HFFc6 (cell line): ENCODE measurements at regions not wholly inside any gene's neighbourhood (a gene's known extent, or its start where the extent isn't known, plus 50 kb on each side); places are given as distances from the start of the nearest gene placed in this dataset.

Source experiments
- DNase-seq: peaks from one replicate; pipeline ENCODE4 v3.0.0-alpha.2; 2018
- H3K27ac Mint-ChIP-seq: 2 replicates; pipeline ENCODE4 v1.8.0; 2020; ENCODE audit warnings: mild to moderate bottlenecking, mixed read lengths
- H3K27me3 Mint-ChIP-seq: 2 replicates; pipeline ENCODE4 v1.8.0; 2021; ENCODE audit warnings: mild to moderate bottlenecking, moderate library complexity, mixed read lengths; ENCODE audit not compliant: insufficient read depth
- H3K36me3 Mint-ChIP-seq: 2 replicates; pipeline ENCODE4 v1.8.0; 2021; ENCODE audit warnings: low read depth, mixed read lengths
- H3K4me1 Mint-ChIP-seq: 2 replicates; pipeline ENCODE4 v1.8.0; 2020; ENCODE audit warnings: low read depth, mixed read lengths
- H3K4me3 Mint-ChIP-seq: 2 replicates; pipeline ENCODE4 v1.8.0; 2020; ENCODE audit warnings: mild to moderate bottlenecking, moderate library complexity, mixed read lengths
- H3K9me3 Mint-ChIP-seq: 2 replicates; pipeline ENCODE4 v1.8.0; 2020; ENCODE audit warnings: mild to moderate bottlenecking, mixed read lengths
- TF ChIP-seq, protein P1 (sequence below): fragments of 200-600 bp; sonication (generic); IDR thresholded peaks from 2 replicates; pipeline ENCODE4 v1.5.0; 2021; ENCODE audit warnings: antibody characterized with exemption, mild to moderate bottlenecking

DNA sequence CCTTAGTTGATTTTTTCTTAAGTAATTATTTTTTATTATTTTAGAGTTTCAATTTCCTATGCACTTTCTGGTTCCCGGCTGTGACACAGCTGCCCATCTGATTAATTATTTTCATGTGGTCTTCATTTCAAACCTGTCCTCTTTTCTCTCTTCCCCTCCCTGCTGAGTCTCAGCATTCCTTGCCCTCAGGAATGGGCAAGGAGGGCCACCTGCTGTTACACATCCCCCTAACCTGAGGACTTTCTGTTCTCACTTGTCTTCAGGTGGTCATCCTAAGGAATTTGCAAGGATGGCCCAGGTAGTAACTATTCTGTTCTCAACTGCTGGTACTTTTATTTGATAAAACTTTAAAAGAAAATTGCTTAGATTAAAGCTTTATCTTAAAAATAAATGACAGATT, 545.0 kb downstream of the OTOL1 start:
- H3K4me1 Mint-ChIP-seq = no peaks in the 10 kb centered on the region
- no peaks in the 10 kb centered on the region for H3K27me3 Mint-ChIP-seq
- no peak overlapping the region for H3K27ac Mint-ChIP-seq
- H3K9me3 Mint-ChIP-seq = no peaks in the 10 kb centered on the region
- DNase-seq = no peak
- H3K36me3 Mint-ChIP-seq = no peaks in the 10 kb centered on the region
- H3K4me3 Mint-ChIP-seq = no peak overlapping the region
- TF ChIP-seq, protein P1, sequence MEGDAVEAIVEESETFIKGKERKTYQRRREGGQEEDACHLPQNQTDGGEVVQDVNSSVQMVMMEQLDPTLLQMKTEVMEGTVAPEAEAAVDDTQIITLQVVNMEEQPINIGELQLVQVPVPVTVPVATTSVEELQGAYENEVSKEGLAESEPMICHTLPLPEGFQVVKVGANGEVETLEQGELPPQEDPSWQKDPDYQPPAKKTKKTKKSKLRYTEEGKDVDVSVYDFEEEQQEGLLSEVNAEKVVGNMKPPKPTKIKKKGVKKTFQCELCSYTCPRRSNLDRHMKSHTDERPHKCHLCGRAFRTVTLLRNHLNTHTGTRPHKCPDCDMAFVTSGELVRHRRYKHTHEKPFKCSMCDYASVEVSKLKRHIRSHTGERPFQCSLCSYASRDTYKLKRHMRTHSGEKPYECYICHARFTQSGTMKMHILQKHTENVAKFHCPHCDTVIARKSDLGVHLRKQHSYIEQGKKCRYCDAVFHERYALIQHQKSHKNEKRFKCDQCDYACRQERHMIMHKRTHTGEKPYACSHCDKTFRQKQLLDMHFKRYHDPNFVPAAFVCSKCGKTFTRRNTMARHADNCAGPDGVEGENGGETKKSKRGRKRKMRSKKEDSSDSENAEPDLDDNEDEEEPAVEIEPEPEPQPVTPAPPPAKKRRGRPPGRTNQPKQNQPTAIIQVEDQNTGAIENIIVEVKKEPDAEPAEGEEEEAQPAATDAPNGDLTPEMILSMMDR = no peak

DNA sequence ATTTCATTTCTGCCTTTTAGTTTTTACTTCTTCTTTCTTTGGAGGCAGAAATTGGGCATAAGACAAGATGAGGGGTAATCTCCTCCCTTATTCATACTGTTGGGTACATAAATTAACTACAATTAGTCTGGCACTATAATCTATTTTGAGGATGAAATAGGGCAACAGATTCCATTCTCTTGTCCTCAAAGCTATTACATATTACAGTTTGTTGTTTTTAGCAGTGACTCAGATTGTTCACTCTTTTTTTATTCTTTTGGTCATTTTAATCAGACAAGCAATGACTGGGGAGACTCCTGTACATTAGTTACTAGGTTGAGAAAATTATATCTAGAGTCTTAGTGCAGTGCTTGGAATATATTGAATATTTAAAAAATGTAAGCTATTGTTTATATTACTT, 556.0 kb downstream of the OTOL1 start:
- peak; percentile 31 for DNase-seq
- Mint-ChIP-seq H3K9me3 (no peaks in the 10 kb centered on the region), H3K4me3 (no peak overlapping the region), H3K27me3 (peaks cover 2% of the 10 kb centered on the region), H3K4me1 (peaks cover 20% of the 10 kb centered on the region), H3K27ac (no peak overlapping the region), H3K36me3 (no peaks in the 10 kb centered on the region)
- TF ChIP-seq, protein P1 = no peak

DNA sequence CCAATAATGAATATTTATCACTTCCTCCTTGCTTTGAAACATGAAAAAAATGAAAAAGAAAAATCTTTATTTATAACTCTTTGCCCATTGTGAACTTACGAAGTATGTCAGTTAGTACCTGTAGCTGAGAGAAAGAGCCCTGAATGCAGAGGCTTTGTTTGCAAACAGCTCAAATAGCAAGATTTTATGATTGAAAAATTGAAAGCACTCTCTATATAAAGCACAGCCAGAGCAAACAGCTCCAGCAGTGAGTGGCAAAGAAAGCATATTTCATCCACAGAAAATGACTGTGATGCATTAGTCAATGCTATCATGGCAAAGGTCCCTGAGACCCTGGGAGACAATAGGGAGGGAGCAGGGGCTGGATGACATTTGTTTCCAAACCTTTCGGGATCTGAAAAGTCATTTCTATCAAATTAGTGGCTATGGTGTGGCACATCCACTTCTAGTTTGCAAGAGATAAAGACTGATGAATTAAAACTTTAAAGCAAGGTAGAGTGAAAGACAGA, 576.1 kb downstream of the OTOL1 start:
- no peak overlapping the region for H3K4me3 Mint-ChIP-seq
- no peak overlapping the region for H3K27ac Mint-ChIP-seq
- no peaks in the 10 kb centered on the region for H3K9me3 Mint-ChIP-seq
- TF ChIP-seq, protein P1 = no peak
- no peaks in the 10 kb centered on the region for H3K27me3 Mint-ChIP-seq
- peaks cover 8% of the 10 kb centered on the region for H3K4me1 Mint-ChIP-seq
- H3K36me3 Mint-ChIP-seq = no peaks in the 10 kb centered on the region
- DNase-seq = no peak

DNA sequence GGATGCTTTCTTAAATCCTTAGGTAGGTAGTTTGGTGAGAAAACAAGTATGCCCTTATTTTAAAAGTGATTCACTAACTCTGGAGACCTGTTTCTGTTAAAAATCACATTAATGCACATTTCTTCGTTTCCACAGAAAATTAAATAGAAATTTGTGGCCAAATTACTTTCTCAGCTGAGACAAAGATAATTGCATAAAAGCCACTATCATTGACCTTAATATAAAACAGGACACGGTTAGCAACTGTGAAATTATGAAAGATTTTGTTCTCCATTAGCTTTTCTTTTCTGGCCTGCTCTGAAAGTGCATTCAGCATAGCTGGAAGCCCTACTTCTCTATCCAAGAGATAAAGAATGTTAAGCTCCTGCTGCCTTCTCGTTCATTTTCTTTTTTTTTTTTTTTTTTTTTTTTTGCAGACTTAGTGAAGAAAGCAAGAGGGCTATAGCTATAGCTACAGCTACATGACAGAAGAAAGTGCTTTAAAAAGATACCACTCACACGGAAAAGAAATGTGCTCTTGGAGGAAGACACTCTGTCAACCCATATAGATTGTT, 576.9 kb downstream of the OTOL1 start:
- H3K27ac Mint-ChIP-seq = no peak overlapping the region
- H3K27me3 Mint-ChIP-seq = no peaks in the 10 kb centered on the region
- no peaks in the 10 kb centered on the region for H3K36me3 Mint-ChIP-seq
- TF ChIP-seq, protein P1 = no peak
- no peaks in the 10 kb centered on the region for H3K9me3 Mint-ChIP-seq
- DNase-seq = no peak
- H3K4me3 Mint-ChIP-seq = no peak overlapping the region
- H3K4me1 Mint-ChIP-seq = peaks cover 8% of the 10 kb centered on the region

DNA sequence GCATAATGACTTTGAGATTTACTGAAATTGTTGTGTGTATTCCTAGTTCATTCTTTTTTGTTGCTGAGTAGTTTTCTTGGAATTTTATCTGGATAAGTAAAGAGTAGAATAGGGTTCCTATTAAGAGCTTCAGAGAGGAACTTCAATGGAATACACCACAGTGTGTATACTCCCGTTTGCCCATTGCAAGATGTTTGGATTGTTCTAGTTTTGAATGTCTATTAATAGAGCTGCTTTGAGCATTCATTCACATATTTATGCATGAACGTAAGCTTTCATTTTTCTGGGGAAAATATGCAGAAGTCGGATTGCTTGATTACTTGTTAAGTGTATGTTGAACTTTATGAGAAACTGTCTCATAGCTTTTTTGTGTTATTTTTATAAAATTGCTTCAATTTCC, 580.5 kb downstream of the OTOL1 start:
- DNase-seq = peak; percentile 23
- Mint-ChIP-seq H3K27me3 (no peaks in the 10 kb centered on the region), H3K36me3 (no peaks in the 10 kb centered on the region), H3K4me1 (peaks cover 8% of the 10 kb centered on the region), H3K27ac (no peak overlapping the region; the same call in 1 of the 2 replicates), H3K9me3 (no peaks in the 10 kb centered on the region), H3K4me3 (no peak overlapping the region; the same call in 1 of the 2 replicates)
- TF ChIP-seq, protein P1 = no peak
